HG03280 (cell line): ENCODE measurements at regions not wholly inside any gene's neighbourhood (a gene's known extent, or its start where the extent isn't known, plus 50 kb on each side); places are given as distances from the start of the nearest gene placed in this dataset.

Experiments
- ATAC-seq: cut with Tn5 transposase; IDR thresholded peaks from one replicate; pipeline ENCODE4 v1.9.1; 2021; ENCODE audit warnings: mild to moderate bottlenecking, moderate library complexity; ENCODE audit not compliant: unreplicated experiment

DNA sequence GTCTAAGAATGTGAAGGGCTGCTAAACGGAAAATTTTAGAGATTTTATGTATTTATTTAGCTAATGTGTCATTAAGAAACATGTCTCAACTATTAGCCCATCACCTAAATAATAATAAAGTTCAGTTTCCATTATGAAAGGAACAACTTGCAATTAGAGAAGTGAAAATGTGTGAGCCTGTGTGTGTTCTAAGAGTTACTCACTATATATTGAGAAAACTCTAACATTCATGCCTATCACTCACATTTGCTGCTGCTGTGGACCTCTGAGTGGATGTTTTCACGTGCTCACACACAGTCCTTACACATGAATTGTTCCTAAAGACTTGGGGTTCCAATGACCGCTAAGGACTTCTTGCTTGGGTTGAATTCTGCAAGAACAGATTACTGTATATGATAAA is 364.0 kb downstream of the TMA16 start:
- peak; percentile 47 for ATAC-seq

DNA sequence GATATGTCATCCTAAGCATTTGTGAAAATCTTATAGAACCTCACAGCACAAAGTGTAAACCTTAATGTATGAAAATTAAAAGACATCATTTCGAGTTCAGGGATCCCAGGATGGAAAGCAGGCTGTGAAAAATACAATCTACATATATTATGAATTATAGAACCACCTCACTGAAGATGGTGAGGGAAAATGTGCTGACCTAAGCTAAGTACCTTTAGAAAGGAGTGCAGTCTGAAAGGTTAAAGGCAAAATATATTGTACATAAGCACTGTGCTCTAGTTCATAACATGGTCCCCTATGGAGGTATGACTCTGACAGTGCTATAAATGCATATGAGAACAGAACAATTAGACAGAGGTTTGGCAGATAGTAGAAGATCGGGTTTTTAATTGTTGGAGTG is 368.6 kb downstream of the TMA16 start:
- no peak for ATAC-seq

DNA sequence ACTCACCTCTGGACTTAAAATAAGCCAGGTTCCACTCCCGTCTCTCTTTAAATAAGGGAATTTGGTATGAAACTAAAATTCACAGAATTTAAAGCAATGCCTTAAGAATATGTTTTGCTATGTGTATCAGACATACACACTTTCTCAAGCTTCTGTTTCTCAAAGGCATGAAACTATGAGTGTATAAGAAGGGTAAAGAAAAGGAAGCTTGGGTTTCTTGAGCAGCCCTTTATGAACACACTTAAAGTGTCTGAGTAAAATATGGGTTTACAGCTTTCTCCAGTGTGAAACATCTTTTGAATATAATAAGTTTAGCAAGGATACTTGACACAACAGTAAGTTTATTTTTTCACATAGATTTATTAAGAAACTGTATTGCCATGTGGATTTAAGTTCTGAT is 370.5 kb downstream of the TMA16 start:
- no peak for ATAC-seq

DNA sequence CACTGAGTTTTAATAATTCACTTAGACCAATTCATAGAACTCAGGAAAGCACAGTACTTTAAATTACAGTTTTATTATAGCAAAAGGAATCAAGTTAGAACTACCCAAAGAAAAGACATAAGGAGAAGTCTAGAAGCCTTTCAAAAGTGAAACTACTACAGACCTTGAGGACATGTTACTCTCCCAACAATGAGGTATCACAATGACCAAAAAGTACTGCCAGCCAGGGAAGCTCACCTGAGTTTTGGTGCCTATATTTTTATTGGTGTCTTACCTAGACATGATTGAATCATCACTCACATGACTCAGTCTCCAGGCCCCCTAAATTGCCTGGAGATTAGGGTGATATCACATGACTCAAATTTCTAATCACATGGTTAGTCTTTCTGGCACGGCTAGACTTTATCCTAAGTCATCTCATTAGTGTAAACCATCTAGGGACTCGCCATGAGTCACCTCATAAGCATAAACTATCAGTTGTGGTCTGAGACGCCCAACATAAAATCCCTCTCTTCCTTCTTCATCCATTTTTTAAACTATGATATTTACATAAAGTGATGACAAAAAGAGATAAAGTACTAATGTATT is 372.3 kb downstream of the TMA16 start:
- no peak for ATAC-seq

DNA sequence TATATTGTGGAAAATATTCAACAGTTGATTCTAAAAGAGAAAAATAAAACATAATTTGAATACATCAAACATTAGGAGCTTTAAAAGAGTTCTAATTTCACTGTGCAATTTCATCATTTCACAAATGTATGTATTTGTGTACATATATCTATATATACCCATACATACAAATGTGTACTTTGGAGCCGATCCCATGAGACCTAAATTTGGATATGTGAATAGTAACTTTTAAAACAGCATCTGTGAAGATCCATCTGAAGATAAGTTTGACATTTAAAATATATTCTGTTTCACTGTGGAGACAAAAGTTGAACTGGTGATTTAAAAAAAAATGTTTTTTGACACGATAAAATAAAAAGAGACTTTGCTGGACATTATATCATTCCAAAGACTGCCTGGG is 374.0 kb downstream of the TMA16 start:
- ATAC-seq: no peak

DNA sequence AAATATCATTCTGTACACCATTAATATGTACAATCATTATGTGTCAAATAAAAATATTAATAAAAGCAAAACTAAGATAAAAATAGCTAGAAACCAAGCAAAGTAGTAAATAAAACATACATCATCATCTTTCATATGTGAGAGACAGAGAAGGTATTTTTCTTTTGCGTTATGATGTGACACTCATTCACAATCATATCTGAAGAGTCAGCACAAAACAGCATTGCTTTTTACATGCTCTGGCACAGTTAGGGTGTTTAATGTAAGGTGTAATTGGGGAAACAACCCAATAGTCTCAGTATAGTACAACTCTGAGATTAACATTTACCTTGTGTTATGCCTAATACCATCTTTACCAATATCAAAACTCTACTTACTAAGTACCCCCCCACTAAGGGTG is 376.6 kb downstream of the TMA16 start:
- ATAC-seq: no peak

DNA sequence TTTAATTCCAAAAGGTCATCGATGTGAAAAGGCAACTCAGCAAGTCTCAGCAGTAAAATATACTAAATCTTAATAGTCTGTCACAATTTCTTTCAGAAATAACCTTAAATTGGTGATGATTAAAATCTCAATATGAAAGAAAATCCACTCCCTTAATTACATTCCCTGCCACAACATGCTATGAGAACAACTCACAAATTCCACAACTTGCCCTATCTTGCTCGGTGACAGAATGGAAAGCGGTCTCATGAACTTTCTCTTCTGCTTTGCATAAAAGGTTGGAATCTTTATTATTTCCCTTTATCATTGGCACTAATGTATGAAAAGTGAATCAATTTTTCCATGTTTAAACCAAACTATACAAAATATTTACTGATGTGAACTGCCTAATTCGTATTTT is 380.8 kb downstream of the TMA16 start:
- ATAC-seq: no peak

DNA sequence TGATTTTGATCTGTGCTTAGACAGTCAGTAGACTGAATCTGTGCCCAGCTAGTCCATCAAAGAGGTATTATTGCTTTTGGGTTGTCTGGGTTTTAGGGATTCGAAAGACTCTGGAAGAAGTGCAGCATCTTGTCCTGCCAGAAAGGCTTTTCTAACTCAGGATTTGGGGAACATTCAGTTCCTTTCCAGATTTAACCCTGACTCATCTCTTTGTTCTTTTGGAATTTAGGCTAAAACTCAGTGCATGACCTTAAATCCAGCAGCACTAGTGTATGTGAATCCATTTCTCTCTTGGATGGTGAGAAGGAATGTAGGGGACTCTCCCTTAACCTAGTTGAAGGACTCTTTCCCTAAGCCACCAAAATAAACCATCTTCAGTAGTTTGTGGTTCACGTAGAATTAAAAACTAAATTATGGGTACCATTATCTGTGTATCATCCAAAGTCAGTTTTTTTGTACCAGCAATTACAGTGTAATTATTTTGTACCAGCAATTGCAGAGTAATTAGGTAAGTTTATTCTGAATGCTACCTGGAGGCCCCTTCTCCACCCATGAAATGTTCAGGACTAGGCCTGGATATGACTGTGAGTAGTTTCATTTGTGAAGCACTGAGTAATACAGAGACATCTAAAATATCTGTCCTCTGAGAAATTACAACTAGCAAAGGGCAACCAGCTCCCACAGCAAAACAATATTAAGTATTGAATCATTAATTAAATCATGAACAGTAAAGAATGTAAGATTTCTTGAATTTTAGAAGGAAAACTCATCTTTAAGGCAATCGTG is 384.0 kb downstream of the TMA16 start:
- ATAC-seq: no peak

DNA sequence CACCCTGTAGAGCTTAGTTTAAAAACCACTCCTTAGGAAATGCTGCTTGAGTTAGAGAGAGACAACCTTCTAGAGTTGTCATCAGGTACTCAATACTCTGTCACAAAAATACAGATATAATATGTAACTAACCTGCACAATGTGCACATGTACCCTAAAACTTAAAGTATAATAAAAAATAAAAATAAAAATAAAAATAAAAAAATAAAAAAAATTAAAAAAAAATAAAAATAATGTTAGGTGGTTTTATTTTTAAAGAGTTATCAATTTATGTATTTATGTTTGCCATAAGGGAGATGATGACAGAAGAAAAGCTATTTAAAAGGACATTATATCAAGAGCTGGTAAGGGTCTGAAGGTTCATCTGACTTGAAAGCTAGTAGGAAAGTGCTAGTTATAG is 397.9 kb downstream of the TMA16 start:
- ATAC-seq: no peak

DNA sequence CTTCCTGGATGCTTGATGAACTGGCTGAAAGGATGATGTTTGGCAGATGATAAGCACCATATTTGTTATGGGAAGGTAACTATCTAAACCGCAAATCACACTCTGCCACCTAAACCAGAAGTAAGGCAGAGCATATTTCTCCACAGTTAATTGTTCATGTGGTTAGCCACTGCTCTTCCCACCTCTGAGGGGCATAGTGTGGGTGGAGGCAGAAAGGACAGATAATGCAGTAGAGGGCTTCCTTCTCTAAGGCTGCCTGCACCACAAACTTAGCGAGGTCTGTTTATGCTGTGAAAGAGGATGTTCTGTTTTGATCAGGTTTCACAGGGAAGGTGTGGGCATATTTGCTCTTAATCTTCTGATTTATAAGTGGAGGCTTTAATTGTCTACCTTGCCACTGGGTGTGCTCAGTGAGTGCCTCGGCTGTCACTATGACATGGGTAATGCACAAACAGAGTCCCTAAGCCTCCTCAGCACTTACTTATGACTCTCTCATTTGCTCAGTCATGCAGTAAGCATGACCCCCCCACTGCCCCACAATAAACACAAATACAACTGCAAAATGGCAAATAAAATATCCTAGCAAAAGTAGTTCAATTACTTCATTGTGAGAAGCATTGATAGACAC is 401.0 kb downstream of the TMA16 start:
- ATAC-seq: no peak

DNA sequence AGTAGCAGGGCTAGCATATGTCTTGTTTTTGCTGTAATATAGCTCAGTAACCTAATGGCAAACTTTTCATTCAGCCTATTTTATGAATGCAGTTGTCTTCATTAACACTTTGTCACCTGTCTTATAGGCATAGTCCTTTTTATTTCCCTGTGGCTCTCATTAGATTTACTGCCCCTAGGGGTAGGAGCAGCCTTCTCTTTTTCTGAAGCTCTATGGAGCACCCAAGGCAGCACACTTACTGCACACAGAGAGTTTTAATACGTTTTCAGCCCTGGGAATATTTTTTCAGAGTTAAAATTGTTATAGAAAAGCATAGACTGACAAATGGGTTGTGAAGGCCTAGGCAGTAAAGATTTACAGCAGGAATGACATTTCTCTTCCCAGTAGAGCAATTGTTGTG is 406.8 kb downstream of the TMA16 start:
- ATAC-seq: no peak

DNA sequence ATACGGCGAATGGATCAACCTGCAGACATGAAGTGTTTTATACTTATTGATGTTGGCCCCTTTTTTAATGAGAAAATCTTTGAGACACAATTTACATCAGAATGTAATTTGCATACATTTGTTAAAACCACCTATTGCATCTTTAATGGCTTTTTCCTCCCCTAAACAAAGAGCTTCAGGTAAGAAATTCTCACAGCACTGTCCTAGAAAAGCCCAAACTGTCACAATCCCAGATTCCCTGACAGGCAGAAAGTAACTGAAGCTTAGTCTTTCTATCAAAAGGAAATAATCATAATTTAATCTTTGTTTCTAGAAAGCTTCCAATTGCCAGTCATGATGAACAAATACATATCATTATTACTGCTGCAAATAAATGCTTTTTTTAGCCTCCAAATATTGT is 407.9 kb downstream of the TMA16 start:
- no peak for ATAC-seq

DNA sequence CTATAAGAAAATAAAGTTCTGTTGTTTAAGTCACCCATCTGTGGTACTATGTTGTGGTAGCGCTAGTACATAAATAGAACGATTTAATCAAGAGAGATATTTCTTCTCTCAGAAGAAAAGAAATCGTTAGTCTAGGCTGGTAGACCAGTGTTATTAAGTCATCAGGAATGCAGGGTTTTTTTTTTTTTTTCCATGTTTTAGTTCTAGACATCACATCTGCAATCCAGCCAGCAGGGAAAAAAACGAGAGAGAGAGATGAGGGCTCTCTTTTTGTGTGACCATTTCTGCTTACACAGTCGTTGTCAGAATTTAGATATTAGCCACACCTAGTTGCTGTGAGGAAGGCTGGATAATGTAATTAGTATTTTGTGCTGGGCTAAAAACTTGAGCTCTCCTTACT is 417.4 kb downstream of the TMA16 start:
- no peak for ATAC-seq

DNA sequence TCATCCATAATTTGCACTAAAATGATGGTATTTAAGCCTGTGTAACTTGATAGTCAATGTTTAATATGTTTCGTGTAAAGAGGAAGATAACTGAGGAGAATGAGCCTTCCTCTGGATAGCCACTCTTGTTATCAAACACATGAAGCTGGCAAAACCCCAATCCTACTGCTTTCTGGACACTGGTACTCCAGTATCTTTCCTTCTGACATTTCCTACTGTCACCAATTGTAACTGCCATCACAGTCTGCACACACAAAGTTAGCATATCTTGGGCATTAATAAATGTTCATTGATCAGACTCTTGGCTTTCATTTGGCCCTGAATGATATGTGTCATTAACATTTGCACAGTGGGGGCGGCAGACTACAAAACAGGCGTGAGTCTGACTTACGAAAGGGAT is 419.1 kb downstream of the TMA16 start:
- no peak for ATAC-seq

DNA sequence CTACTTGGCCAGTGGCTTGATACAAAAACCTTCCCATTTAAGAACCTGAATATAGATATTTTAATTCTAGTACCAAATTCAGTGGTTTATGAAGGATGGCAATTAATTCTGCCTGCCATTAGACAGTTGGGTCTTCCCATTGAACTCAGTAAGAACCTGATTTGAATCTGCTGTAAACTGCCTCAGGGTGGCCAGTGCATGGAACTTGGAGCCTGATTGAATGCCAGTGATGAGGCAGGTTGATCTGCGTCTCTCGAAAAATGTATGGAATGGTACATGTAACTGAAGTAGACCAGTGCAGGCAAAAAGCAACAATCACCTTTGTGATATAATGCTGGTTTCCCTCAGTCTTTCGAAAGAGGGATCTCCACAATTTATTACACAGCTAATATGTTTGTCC is 421.4 kb downstream of the TMA16 start:
- no peak for ATAC-seq

DNA sequence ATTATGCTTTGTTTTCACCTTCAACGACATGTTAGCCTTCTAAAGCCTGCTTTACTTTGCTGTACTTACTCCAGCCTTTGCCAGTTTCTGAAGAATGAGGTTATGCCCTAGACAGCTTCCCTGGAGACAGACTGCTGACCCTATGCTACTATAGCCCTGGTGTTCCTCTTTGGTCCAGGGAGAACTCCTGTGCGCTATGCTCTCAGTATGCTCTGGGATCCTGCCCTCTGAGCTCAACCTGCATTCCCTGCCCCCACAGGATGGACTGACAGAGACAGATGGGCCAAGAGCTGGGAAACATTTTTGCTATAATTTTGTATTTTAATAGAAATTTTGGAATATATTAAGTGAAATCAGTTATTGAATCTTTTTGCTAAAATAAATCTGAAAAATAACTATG is 425.9 kb downstream of the TMA16 start:
- ATAC-seq: no peak

DNA sequence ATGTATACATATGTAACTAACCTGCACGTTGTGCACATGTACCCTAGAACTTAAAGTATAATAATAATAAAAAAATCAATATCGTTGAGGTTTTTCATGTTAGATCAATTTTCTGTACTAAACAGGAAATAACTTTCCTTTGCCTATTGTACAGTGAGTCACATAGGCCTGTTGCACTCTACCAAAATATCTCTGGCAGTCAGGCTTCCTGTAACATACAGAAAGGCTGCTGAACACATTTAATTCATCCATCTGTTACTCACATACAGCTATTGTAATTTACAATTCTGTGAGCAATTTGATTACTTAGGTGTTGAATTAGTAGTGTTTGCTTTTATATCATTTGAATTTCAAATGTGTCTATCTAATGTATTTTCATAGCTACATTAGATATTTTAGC is 427.8 kb downstream of the TMA16 start:
- no peak for ATAC-seq

DNA sequence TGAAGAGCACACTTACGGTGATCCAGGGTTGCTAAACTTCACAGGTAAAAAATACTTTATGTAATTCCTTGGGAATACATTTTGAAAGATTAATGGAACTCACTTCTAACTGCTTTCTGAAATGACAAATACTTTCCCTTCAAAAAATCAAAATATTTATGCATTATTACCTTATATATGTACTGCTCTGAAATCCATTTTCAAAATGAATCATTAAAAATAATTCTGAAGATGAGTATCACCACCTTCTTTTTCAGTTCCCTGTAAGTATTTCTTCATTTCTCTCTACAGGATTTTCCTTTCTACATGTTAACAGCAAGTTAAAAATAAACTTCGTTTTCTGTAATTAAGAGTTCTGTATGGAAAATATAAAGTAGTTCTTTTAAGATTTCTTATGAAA is 428.6 kb downstream of the TMA16 start:
- ATAC-seq: no peak

DNA sequence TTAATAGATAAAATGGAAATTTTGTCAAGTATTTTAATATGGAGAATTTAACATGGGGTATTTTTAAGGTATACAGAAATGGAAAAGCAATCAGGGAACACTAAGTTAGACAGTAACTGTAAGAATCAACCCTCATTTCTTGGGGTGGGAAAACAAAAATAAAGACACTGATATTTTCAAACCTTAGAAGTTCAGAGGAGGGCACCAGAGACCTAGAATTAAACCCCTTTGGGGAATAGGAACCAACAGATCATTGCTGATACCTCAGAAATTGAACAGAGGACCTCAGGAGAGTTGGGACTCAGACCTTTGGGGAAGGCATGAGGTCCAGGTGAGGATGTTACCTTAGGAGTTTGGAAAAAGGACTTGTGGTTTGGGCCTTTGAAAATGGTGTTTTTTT is 435.6 kb downstream of the TMA16 start:
- ATAC-seq: no peak

DNA sequence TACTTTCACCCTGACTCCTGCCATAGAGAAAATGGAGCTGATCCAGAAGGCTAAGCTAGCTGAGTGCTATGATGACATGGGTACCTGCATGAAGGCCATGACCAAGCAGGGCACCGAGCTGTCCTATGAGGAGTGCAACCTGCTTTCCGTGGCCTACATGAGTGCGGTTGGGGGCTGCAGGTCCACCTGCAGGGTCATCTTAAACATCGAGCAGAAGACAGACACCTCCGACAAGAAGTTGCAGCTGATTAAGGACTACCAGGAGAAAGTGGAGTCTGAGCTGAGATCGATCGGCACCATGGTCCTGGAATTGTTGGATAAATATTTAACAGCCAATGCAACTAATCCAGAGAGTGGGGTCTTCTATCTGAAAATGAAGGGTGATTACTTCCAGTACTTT is 438.0 kb downstream of the TMA16 start:
- ATAC-seq: no peak

DNA sequence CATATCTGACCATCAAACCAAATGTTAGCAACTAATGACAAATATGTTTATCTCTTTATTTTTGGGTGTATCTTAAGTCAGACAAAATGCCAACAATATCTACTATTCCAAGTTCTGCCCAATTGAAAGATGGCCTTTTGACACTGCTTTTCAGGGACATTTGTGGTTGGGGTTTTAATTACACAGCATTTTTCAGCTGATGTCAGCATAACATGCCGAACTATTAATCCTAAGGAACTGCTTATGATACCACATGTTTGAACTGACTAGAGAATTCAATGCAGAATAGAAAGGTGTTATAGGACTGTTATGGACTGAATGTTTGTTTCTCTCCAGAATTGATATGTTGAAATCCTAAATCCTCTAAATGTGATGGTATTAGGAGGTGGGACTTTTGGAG is 445.1 kb downstream of the TMA16 start:
- no peak for ATAC-seq

DNA sequence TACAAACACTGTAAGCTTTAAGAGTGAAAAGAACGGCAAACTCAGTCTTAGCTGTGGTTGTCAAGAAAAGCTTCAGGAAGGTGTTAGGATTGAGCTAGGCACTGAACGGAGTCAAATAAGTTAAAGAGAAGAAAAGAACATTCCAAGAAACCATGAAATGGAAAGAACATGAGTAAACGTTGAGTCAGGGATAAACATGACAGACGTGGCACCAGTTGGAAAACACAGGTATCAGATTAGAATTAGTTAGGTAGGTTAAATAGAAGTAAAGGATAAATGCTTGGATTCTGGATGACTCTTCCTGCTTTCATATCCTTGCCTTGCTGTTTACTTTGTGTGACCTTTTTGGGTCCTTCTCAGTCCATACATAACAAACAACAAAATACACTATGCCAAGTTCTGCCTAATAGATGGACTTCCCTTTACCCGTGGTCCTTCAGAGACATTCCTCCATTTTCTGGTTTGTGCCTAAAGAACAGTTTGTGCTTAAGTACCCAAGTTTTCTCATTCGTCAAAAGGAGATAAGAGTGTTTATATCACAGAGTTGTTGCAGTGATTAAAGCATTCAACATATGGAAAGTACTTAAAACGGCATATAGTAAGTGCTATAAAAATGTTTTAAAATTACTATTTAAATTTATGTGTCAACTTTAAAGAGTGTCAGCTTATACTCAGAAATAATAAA is 446.9 kb downstream of the TMA16 start:
- ATAC-seq: no peak
